ENCODE measurements at regions not wholly inside any gene's neighbourhood (a gene's known extent, or its start where the extent isn't known, plus 50 kb on each side); places are given as distances from the start of the nearest gene placed in this dataset.

DNA sequence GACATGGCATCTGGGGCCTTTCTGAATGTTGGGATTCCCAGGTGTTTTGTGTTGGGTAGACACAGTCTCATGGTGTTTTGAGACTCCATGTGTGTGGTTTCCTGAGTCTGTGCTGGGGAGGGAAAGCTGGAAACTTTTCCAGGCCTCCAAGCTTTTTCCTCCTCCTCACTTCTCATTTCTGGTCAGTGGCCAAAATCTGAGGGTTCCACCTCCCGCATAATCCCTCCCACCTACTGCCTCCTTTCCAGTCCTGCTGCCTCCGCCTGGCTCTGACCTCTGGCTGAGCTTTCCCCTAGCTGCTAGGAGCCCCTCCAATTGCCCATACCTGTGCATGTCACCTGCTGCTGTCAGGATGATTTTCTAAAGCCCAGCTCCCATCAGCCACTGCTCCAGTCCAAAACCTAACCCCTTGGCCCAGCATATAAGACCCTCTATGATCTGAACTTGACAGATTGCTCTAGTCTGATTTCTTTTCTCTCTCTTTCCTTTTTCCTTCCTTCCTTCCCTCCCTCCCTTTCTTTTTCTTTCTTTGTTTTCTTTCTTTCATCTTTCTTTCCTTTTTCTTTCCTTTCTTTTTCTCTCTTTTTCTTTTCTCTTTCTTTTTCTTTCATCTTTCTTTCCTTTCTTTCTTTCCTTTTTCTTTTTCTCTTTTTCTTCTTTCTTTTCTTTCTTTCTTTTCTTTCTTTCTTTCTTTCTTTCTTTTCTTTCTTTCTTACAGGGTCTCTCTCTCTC, 51.4 kb upstream of the NECTIN1 start:
- no peak overlapping the region for H3K27ac ChIP-seq
- TF ChIP-seq, protein P1, sequence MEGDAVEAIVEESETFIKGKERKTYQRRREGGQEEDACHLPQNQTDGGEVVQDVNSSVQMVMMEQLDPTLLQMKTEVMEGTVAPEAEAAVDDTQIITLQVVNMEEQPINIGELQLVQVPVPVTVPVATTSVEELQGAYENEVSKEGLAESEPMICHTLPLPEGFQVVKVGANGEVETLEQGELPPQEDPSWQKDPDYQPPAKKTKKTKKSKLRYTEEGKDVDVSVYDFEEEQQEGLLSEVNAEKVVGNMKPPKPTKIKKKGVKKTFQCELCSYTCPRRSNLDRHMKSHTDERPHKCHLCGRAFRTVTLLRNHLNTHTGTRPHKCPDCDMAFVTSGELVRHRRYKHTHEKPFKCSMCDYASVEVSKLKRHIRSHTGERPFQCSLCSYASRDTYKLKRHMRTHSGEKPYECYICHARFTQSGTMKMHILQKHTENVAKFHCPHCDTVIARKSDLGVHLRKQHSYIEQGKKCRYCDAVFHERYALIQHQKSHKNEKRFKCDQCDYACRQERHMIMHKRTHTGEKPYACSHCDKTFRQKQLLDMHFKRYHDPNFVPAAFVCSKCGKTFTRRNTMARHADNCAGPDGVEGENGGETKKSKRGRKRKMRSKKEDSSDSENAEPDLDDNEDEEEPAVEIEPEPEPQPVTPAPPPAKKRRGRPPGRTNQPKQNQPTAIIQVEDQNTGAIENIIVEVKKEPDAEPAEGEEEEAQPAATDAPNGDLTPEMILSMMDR (conservative IDR thresholded peaks at IDR 0.05), result no peak

DNA sequence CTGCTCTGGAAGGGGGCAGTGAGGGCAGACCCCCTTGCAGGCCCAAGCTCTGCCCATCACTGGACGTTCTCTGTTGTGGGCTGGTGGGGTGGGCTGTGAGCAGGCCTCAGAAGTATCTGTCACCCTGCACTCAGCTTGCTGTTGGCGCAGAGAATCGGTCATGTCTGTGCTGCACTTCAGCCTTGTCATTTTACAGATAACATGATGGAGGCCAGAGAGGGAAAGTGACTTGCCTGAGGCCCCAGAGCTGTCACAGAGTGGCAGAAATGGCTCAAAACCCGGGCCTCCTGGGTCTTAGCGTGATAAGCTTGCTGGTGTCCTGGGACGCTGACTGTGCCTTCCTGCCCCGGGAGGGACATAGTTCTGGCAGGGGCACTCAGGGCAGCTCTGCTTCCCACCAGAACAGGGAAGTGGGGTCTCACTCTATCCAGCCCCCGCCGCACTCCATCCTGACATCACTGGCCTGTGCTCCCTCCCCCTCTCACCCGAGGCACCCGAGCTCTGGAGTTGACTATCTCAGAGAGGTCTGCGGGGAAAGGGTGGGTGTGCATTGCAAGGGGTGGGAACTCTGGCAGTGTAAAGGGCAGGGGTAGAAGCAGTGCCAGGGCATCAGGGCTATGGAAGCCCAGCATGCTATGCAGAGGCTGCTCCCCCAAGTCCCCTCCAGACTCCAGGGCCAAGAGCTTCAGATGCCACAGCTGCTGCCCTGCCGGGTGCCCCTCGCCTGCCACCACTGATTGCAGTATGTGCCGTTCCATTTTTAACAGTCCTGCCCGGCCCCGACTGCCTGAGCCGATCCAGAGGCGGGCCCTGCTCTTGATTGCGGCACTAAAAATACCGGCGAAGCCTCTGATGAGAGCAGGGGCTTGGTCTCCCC, 50.4 kb upstream of the NECTIN1 start:
- TF ChIP-seq, protein P1 (conservative IDR thresholded peaks at IDR 0.05), result no peak
- no peak overlapping the region for H3K27ac ChIP-seq

Data from VCaP (cell line).